CD4-positive, alpha-beta T cell (primary cell): ENCODE measurements at regions not wholly inside any gene's neighbourhood (a gene's known extent, or its start where the extent isn't known, plus 50 kb on each side); places are given as distances from the start of the nearest gene placed in this dataset.

Experiments
- ATAC-seq: fragments of 200-7000 bp; cut with Tn5 transposase; one replicate; pipeline ENCODE4 v1.10.0; 2022; ENCODE audit warnings: mild to moderate bottlenecking; ENCODE audit not compliant: poor library complexity
- CTCF ChIA-PET: fragments of 350-600 bp; sonication (Branson Sonifier 250); formaldehyde crosslinking; loops from one replicate; lab custom pipeline; 2021; ENCODE audit warnings: antibody characterized with exemption, inconsistent platforms; lab: Charles Lee
- POLR2A ChIA-PET: fragments of 350-600 bp; sonication (Branson Sonifier 250); formaldehyde crosslinking; loops from one replicate; lab custom pipeline; 2021; ENCODE audit warnings: antibody characterized with exemption, inconsistent platforms; lab: Charles Lee
- DNase-seq, 14 experiments: peaks; one replicate each; pipeline ENCODE4 v3.0.0-alpha.2; 2013 to 2020; ENCODE audit warnings: mixed read lengths in 2 of 14
- H3K27ac ChIP-seq, 2 donors: one replicate each; pipeline versions ENCODE4 v1.5.1 to v1.7.0; 2013; ENCODE audit warnings: low read length in 2 of 2, low read depth in 1 of 2, mild to moderate bottlenecking in 1 of 2
- H3K27me3 ChIP-seq, 2 experiments: 1 replicate in 1 of 2; 2 replicates in 1 of 2; pipeline versions ENCODE4 v1.6.1 to v1.7.0; 2013; ENCODE audit warnings: low read length in 2 of 2, control low read depth in 1 of 2, mild to moderate bottlenecking in 1 of 2, moderate library complexity in 1 of 2; ENCODE audit not compliant: insufficient read depth in 2 of 2, control insufficient read depth in 1 of 2
- H3K36me3 ChIP-seq: one replicate; pipeline ENCODE4 v1.6.1; 2013; ENCODE audit warnings: low read length, control low read depth; ENCODE audit not compliant: insufficient read depth
- H3K4me1 ChIP-seq: one replicate; pipeline ENCODE4 v1.6.1; 2013; ENCODE audit warnings: low read length, control low read depth; ENCODE audit not compliant: insufficient read depth
- H3K4me3 ChIP-seq: one replicate; pipeline ENCODE4 v1.5.1; 2013; ENCODE audit warnings: mild to moderate bottlenecking, low read length, moderate library complexity
- H3K9me3 ChIP-seq, 2 experiments: 1 replicate in 1 of 2; 2 replicates in 1 of 2; pipeline versions ENCODE4 v1.6.1 to v1.7.0; 2013; ENCODE audit warnings: low read length in 2 of 2, mild to moderate bottlenecking in 2 of 2, control low read depth in 1 of 2, moderate library complexity in 1 of 2; ENCODE audit not compliant: control insufficient read depth in 1 of 2, insufficient read depth in 1 of 2
- H3K27ac Mint-ChIP-seq: one replicate; pipeline ENCODE4 v1.8.0; 2020; ENCODE audit warnings: mixed read lengths
- H3K27me3 Mint-ChIP-seq: one replicate; pipeline ENCODE4 v1.8.0; 2021; ENCODE audit warnings: mixed read lengths
- H3K36me3 Mint-ChIP-seq: one replicate; pipeline ENCODE4 v1.8.0; 2021; ENCODE audit warnings: low read depth, mixed read lengths
- H3K4me1 Mint-ChIP-seq: one replicate; pipeline ENCODE4 v1.8.0; 2021; ENCODE audit warnings: low read depth, mixed read lengths
- H3K4me3 Mint-ChIP-seq: one replicate; pipeline ENCODE4 v1.8.0; 2020; ENCODE audit warnings: mild to moderate bottlenecking, mixed read lengths
- H3K9me3 Mint-ChIP-seq: one replicate; pipeline ENCODE4 v1.8.0; 2020; ENCODE audit warnings: mixed read lengths
- CTCF ChIP-seq: fragments of 200-600 bp; IDR thresholded peaks from one replicate; pipeline ENCODE4 v1.8.0; 2022; ENCODE audit warnings: antibody characterized with exemption, mild to moderate bottlenecking
- intact Hi-C, 2 experiments: fragments of 100-400 bp; cut with DNase I in 1 of 2; cut with micrococcal nuclease in 1 of 2; formaldehyde crosslinking; loops; one replicate each; pipeline versions ENCODE4 v1.15.1 to v1.9.0; 2023 to 2025; cut with DNase I, micrococcal nuclease

GRCh38 chr1:216997831-216998230 is 274.6 kb upstream of the ESRRG start:
- ChIA-PET POLR2A (no interaction called here), CTCF (no interaction called here)
- Mint-ChIP-seq H3K27me3 (no peaks in the 10 kb centered on the region), H3K4me3 (no peak overlapping the region), H3K4me1 (no peaks in the 10 kb centered on the region), H3K9me3 (peaks cover under 1% of the 10 kb centered on the region), H3K36me3 (no peaks in the 10 kb centered on the region), H3K27ac (no peak overlapping the region)
- Histone ChIP-seq H3K27ac (no peak overlapping the region), H3K4me1 (no peaks in the 10 kb centered on the region), H3K9me3 (peaks cover 0 to 4% of the 10 kb centered on the region in 2 experiments), H3K27me3 (no peaks in the 10 kb centered on the region), H3K4me3 (no peak overlapping the region), H3K36me3 (no peaks in the 10 kb centered on the region)
- intact Hi-C loops: no loop called here
- ATAC-seq: no peak
- TF ChIP-seq CTCF: no peak
- no peak for DNase-seq

GRCh38 chr1:216997069-216997468 is 273.8 kb upstream of the ESRRG start:
- ATAC-seq (no peak), DNase-seq (no peak)
- no peak for TF ChIP-seq CTCF
- intact Hi-C loops: no loop called here
- Mint-ChIP-seq H3K4me3 (no peak overlapping the region), H3K9me3 (peaks cover 4% of the 10 kb centered on the region), H3K36me3 (no peaks in the 10 kb centered on the region), H3K27me3 (no peaks in the 10 kb centered on the region), H3K4me1 (no peaks in the 10 kb centered on the region), H3K27ac (no peak overlapping the region)
- no peaks in the 10 kb centered on the region for H3K27me3 ChIP-seq
- H3K27ac ChIP-seq: no peak overlapping the region
- POLR2A ChIA-PET: no interaction called here
- H3K36me3 ChIP-seq: no peaks in the 10 kb centered on the region
- no peak overlapping the region for H3K4me3 ChIP-seq
- CTCF ChIA-PET: no interaction called here
- peaks cover 0 to 4% of the 10 kb centered on the region in 2 experiments for H3K9me3 ChIP-seq
- H3K4me1 ChIP-seq: no peaks in the 10 kb centered on the region

GRCh38 chr1:216984536-216984935 is 261.3 kb upstream of the ESRRG start:
- Mint-ChIP-seq H3K9me3 (peaks cover 12% of the 10 kb centered on the region), H3K4me3 (no peak overlapping the region), H3K4me1 (no peaks in the 10 kb centered on the region), H3K27ac (no peak overlapping the region), H3K27me3 (no peaks in the 10 kb centered on the region), H3K36me3 (no peaks in the 10 kb centered on the region)
- CTCF ChIA-PET: no interaction called here
- H3K36me3 ChIP-seq: no peaks in the 10 kb centered on the region
- H3K4me3 ChIP-seq: no peak overlapping the region
- DNase-seq (no peak), ATAC-seq (no peak)
- H3K27ac ChIP-seq: no peak overlapping the region
- no peak for TF ChIP-seq CTCF
- POLR2A ChIA-PET: no interaction called here
- intact Hi-C loops: no loop called here
- H3K4me1 ChIP-seq: no peaks in the 10 kb centered on the region
- no peaks in the 10 kb centered on the region for H3K27me3 ChIP-seq
- peaks cover 0 to 5% of the 10 kb centered on the region in 2 experiments for H3K9me3 ChIP-seq
